Breast epithelium (tissue), 4 donors: ENCODE measurements at regions not wholly inside any gene's neighbourhood (a gene's known extent, or its start where the extent isn't known, plus 50 kb on each side); places are given as distances from the start of the nearest gene placed in this dataset.

Experiments
- DNase-seq, 2 donors: peaks; one replicate each; pipeline ENCODE4 v3.0.0-alpha.2; 2019; ENCODE audit warnings: low spot score in 2 of 2
- H3K27ac ChIP-seq, 2 donors: fragments of 200-600 bp; sonication (generic) in 1 of 2; one replicate each; pipeline ENCODE4 v1.5.1; 2016 to 2019; ENCODE audit warnings: mild to moderate bottlenecking in 1 of 2
- H3K27me3 ChIP-seq, 2 donors: fragments of 200-600 bp; sonication (generic) in 1 of 2; one replicate each; pipeline versions ENCODE4 v1.5.1 to v1.6.0; 2017 to 2019; ENCODE audit warnings: control low read depth in 1 of 2, mild to moderate bottlenecking in 1 of 2
- H3K36me3 ChIP-seq: fragments of 200-600 bp; one replicate; pipeline ENCODE4 v1.5.1; 2019
- H3K4me1 ChIP-seq, 2 donors: fragments of 200-600 bp; sonication (generic); one replicate each; pipeline ENCODE4 v1.5.1; 2016 to 2019; ENCODE audit warnings: control low read depth in 1 of 2
- H3K4me3 ChIP-seq, 3 donors: fragments of 200-600 bp; sonication (generic); 1 replicate in 2 of 3; 2 replicates in 1 of 3; pipeline ENCODE4 v1.5.1; 2016 to 2019; ENCODE audit warnings: mild to moderate bottlenecking in 3 of 3, moderate library complexity in 2 of 3
- H3K9me3 ChIP-seq, 2 donors: fragments of 200-600 bp; sonication (generic) in 1 of 2; one replicate each; pipeline ENCODE4 v1.5.1; 2016 to 2019; ENCODE audit warnings: control low read depth in 1 of 2
- CTCF ChIP-seq, 3 donors: fragments of 450-650 bp; IDR thresholded peaks; one replicate each; pipeline ENCODE4 v1.5.1; 2016 to 2017; ENCODE audit warnings: antibody characterized with exemption in 3 of 3, mild to moderate bottlenecking in 3 of 3, moderate library complexity in 3 of 3
- POLR2A ChIP-seq: fragments of 450-650 bp; IDR thresholded peaks from one replicate; pipeline ENCODE4 v1.6.1; 2016; ENCODE audit warnings: antibody characterized with exemption, mild to moderate bottlenecking, moderate library complexity
- POLR2AphosphoS5 ChIP-seq, 3 donors: sonication (generic); formaldehyde crosslinking; IDR thresholded peaks; one replicate each; pipeline ENCODE4 v1.6.1; 2017; ENCODE audit warnings: antibody characterized with exemption in 3 of 3
- intact Hi-C: fragments of 100-400 bp; cut with DNase I; formaldehyde crosslinking; loops from one replicate; pipeline ENCODE4 v1.15.1; 2023; ENCODE audit warnings: low total_unique reads

DNA sequence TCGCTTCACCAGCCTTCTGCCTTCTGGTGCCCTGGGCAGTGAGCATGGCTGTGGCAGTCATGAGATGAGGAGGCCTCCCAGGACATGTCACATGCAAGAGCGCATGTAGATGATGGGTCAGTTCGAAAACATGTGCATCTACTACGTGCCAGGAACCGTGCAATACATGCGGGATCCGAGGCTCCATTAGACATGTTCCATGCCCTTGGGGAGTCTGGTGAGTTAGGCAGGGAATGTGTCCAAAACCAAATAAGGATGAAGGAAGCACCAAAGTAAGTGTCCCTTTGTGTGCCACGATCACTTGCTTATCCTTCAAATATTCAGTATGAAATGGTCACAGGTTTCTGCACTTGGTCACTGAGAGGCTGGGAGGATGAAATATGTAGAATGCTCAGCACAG, 223.3 kb downstream of the RBM19 start:
- H3K27me3 ChIP-seq, result peaks cover 0 to 37% of the 10 kb centered on the region in 2 donors
- peaks cover 7 to 12% of the 10 kb centered on the region in 2 donors for H3K9me3 ChIP-seq
- H3K4me3 ChIP-seq, result no peak overlapping the region
- DNase-seq, result no peak
- intact Hi-C loops, result no loop called here
- no peaks in the 10 kb centered on the region for H3K36me3 ChIP-seq
- no peaks in the 10 kb centered on the region for H3K4me1 ChIP-seq
- no peak overlapping the region for H3K27ac ChIP-seq
- no peak for TF ChIP-seq POLR2AphosphoS5 (IDR thresholded peaks at IDR 0.05)
- no peak for TF ChIP-seq CTCF (IDR thresholded peaks at IDR 0.05)
- no peak for TF ChIP-seq POLR2A

DNA sequence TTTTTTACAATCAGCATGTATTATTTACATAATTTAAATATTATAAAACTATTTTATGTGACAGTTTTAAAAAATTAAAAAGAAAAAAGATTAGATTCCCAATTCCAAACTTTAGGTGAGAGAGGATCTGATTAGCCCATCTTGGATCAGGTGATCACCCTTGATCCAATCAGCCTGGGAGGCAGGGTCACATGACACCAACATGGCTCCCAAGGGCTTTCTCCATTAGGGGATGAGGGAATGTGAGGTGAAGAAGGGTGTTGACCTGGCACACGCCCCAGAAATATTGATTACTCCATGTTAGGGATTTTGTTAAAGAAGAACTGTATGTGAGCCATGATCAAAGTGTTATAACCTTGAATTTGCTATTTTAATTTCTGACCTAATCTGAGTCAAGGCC, 225.4 kb downstream of the RBM19 start:
- Histone ChIP-seq H3K27me3 (peaks cover 0 to 27% of the 10 kb centered on the region in 2 donors), H3K27ac (no peak overlapping the region), H3K4me1 (no peaks in the 10 kb centered on the region), H3K36me3 (no peaks in the 10 kb centered on the region), H3K9me3 (peaks cover 7 to 12% of the 10 kb centered on the region in 2 donors), H3K4me3 (no peak overlapping the region)
- intact Hi-C loops, result no loop called here
- no peak for DNase-seq
- TF ChIP-seq POLR2A, result no peak
- no peak for TF ChIP-seq CTCF (IDR thresholded peaks at IDR 0.05)
- no peak for TF ChIP-seq POLR2AphosphoS5 (IDR thresholded peaks at IDR 0.05)

GRCh38 chr12:113735131-113735530, 231.0 kb downstream of the RBM19 start:
- no peak for TF ChIP-seq POLR2A
- no peak for TF ChIP-seq CTCF (IDR thresholded peaks at IDR 0.05)
- no peak for TF ChIP-seq POLR2AphosphoS5 (IDR thresholded peaks at IDR 0.05)
- no peak for DNase-seq

DNA sequence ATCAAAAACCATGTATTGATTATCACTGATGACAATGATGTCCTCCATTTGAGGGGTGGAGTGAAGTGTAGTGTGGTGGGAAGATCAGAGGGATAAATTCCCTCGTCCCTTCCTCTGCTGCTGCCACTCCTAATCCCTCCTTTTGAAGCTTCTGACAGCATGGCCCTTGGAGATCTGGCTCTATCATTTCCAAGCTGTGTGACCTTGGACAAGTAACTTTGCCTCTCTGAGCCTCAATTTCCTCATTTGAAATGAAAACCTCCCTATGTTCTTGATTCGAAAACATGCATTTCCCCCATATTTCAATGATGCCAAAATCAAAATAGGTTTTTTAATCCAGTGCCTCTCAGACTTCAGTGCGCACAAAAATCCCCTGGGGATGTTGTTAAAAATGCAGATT, 231.6 kb downstream of the RBM19 start:
- DNase-seq, result no peak
- H3K36me3 ChIP-seq, result no peaks in the 10 kb centered on the region
- TF ChIP-seq POLR2A, result no peak
- TF ChIP-seq CTCF (IDR thresholded peaks at IDR 0.05), result no peak
- no peak for TF ChIP-seq POLR2AphosphoS5 (IDR thresholded peaks at IDR 0.05)
- H3K4me3 ChIP-seq, result no peak overlapping the region
- H3K27me3 ChIP-seq, result peaks cover 0 to 23% of the 10 kb centered on the region in 2 donors
- peaks cover 7 to 12% of the 10 kb centered on the region in 2 donors for H3K9me3 ChIP-seq
- no peak overlapping the region for H3K27ac ChIP-seq
- no peaks in the 10 kb centered on the region for H3K4me1 ChIP-seq
- intact Hi-C loops, result no loop called here

More at GRCh38 chr12:113735131-113735530, 231.0 kb downstream of the RBM19 start:
- intact Hi-C loops, result no loop called here
- peaks cover 7 to 12% of the 10 kb centered on the region in 2 donors for H3K9me3 ChIP-seq
- peaks cover 0 to 23% of the 10 kb centered on the region in 2 donors for H3K27me3 ChIP-seq
- no peaks in the 10 kb centered on the region for H3K36me3 ChIP-seq
- H3K4me1 ChIP-seq, result no peaks in the 10 kb centered on the region
- H3K4me3 ChIP-seq, result no peak overlapping the region
- H3K27ac ChIP-seq, result no peak overlapping the region

DNA sequence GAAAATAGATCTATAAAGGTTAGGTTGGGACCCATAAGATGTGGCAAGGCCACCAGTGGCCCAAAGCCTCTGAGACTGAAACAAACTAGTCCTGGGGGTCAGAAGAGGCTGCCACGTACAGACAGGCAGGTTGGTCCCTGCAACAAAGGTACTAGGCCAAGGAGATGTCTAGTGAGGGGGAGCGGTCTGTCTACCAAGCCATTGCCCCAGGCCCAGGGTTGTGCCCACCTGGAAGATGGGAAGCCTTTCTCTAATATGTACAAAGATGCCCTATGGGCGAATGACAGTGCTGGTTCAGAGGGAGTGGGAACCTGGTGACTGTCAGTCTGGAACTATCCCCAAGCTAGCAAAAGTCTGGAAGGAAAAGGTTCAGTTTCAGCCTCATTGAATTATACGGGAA, 233.2 kb downstream of the RBM19 start:
- Histone ChIP-seq H3K9me3 (no peaks in the 10 kb centered on the region), H3K36me3 (no peaks in the 10 kb centered on the region), H3K4me1 (no peaks in the 10 kb centered on the region), H3K27me3 (peaks cover 0 to 34% of the 10 kb centered on the region in 2 donors), H3K27ac (no peak overlapping the region), H3K4me3 (no peak overlapping the region)
- no peak for DNase-seq
- intact Hi-C loops, result no loop called here
- TF ChIP-seq POLR2A, result no peak
- TF ChIP-seq POLR2AphosphoS5 (IDR thresholded peaks at IDR 0.05), result no peak
- no peak for TF ChIP-seq CTCF (IDR thresholded peaks at IDR 0.05)
